IMR-90 (cell line): ENCODE measurements at regions not wholly inside any gene's neighbourhood (a gene's known extent, or its start where the extent isn't known, plus 50 kb on each side); places are given as distances from the start of the nearest gene placed in this dataset.

Experiments
- ATAC-seq: fragments of 200-7000 bp; cut with Tn5 transposase; 2 replicates; pipeline ENCODE4 v1.9.1; 2020; ENCODE audit warnings: low read depth, mild to moderate bottlenecking, moderate library complexity
- BruUV-seq: library from RNA; stranded (reverse); fragments of 400-500 nt; replicated peaks from 2 replicates; lab custom pipeline; 2021; lab: Mats Ljungman, UMichigan
- CTCF ChIA-PET: fragments of 300-600 bp; formaldehyde crosslinking; extraction: SDS; loops from one replicate; lab custom pipeline; 2021; ENCODE audit warnings: antibody characterized with exemption; lab: Yijun Ruan, JAX
- POLR2A ChIA-PET: fragments of 300-600 bp; sonication (Branson Sonifier 250); formaldehyde crosslinking; loops from one replicate; lab custom pipeline; 2022; ENCODE audit warnings: antibody characterized with exemption; ENCODE audit not compliant: unreplicated experiment; lab: Charles Lee
- DNase-seq: peaks from one replicate; pipeline ENCODE4 v3.0.0; 2013
- H2AFZ ChIP-seq: replicated peaks from 2 replicates; pipeline ENCODE3; 2013; ENCODE audit warnings: low read length, mild to moderate bottlenecking; ENCODE audit not compliant: poor library complexity
- H2AK5ac ChIP-seq: 2 replicates; pipeline ENCODE4 v1.6.1; 2013; ENCODE audit warnings: low read depth, low read length, inconsistent platforms
- H2AK9ac ChIP-seq: replicated peaks from 2 replicates; pipeline ENCODE3; 2013; ENCODE audit warnings: mild to moderate bottlenecking, low read depth, low read length, moderate library complexity; ENCODE audit not compliant: poor library complexity
- H2BK120ac ChIP-seq: 2 replicates; pipeline ENCODE4 v1.6.1; 2013; ENCODE audit warnings: low read depth, low read length, inconsistent platforms
- H2BK15ac ChIP-seq: 3 replicates; pipeline ENCODE4 v1.6.1; 2013; ENCODE audit warnings: low read depth, low read length, inconsistent platforms
- H2BK20ac ChIP-seq: 2 replicates; pipeline ENCODE4 v1.6.1; 2013; ENCODE audit warnings: low read depth, mild to moderate bottlenecking, inconsistent platforms, low read length, moderate library complexity
- H2BK5ac ChIP-seq: 2 replicates; pipeline ENCODE4 v1.6.1; 2013; ENCODE audit warnings: mild to moderate bottlenecking, low read depth, low read length, inconsistent platforms; ENCODE audit not compliant: poor library complexity, severe bottlenecking
- H3K14ac ChIP-seq: replicated peaks from 2 replicates; pipeline ENCODE4 v1.6.1; 2013; ENCODE audit warnings: low read depth, low read length, inconsistent platforms
- H3K18ac ChIP-seq: 2 replicates; pipeline ENCODE4 v1.6.1; 2013; ENCODE audit warnings: low read depth, low read length, control low read depth
- H3K23ac ChIP-seq: 2 replicates; pipeline ENCODE4 v1.6.1; 2013; ENCODE audit warnings: low read depth, low read length, inconsistent platforms
- H3K27ac ChIP-seq: 2 replicates; pipeline ENCODE4 v1.5.1; 2013; ENCODE audit warnings: mild to moderate bottlenecking, control low read depth, low read length; ENCODE audit not compliant: insufficient read depth
- H3K27me3 ChIP-seq: 2 replicates; pipeline ENCODE4 v1.6.1; 2013; ENCODE audit warnings: low read length; ENCODE audit not compliant: control insufficient read depth, insufficient read depth
- H3K36me3 ChIP-seq: 2 replicates; pipeline ENCODE4 v1.6.1; 2013; ENCODE audit warnings: low read length, mixed read lengths; ENCODE audit not compliant: control insufficient read depth, insufficient read depth
- H3K4ac ChIP-seq: 2 replicates; pipeline ENCODE4 v1.6.1; 2013; ENCODE audit warnings: low read depth, low read length, inconsistent platforms
- H3K4me1 ChIP-seq: 2 replicates; pipeline ENCODE4 v1.6.1; 2013; ENCODE audit warnings: low read length, mixed read lengths; ENCODE audit not compliant: control insufficient read depth, insufficient read depth
- H3K4me2 ChIP-seq: 2 replicates; pipeline ENCODE4 v1.6.1; 2013; ENCODE audit warnings: low read depth, mild to moderate bottlenecking, control low read depth, low read length, moderate library complexity
- H3K4me3 ChIP-seq: 2 replicates; pipeline ENCODE4 v1.5.1; 2013; ENCODE audit warnings: low read depth, mild to moderate bottlenecking, control low read depth, low read length, moderate library complexity; ENCODE audit not compliant: insufficient read depth
- H3K56ac ChIP-seq: 2 replicates; pipeline ENCODE4 v1.6.1; 2013; ENCODE audit warnings: low read length, inconsistent platforms; ENCODE audit not compliant: insufficient read depth; ENCODE audit errors: extremely low read depth
- H3K79me1 ChIP-seq, 2 experiments: 2 replicates each; pipeline ENCODE4 v1.6.1; 2013; ENCODE audit warnings: low read length in 2 of 2, inconsistent platforms in 1 of 2, low read depth in 1 of 2
- H3K9ac ChIP-seq: 2 replicates; pipeline ENCODE4 v1.6.1; 2013; ENCODE audit warnings: low read depth, low read length, control low read depth
- H3K9me1 ChIP-seq: 2 replicates; pipeline ENCODE4 v1.6.1; 2013; ENCODE audit warnings: low read length, inconsistent platforms; ENCODE audit not compliant: insufficient read depth
- H3K9me3 ChIP-seq: 2 replicates; pipeline ENCODE4 v1.6.1; 2013; ENCODE audit warnings: low read length; ENCODE audit not compliant: control insufficient read depth, insufficient read depth
- H4K20me1 ChIP-seq: 2 replicates; pipeline ENCODE4 v1.6.1; 2013; ENCODE audit warnings: low read length, inconsistent platforms; ENCODE audit not compliant: insufficient read depth
- H4K5ac ChIP-seq: 2 replicates; pipeline ENCODE4 v1.6.1; 2013; ENCODE audit warnings: mild to moderate bottlenecking, low read depth, low read length, control low read depth
- H4K8ac ChIP-seq, 2 experiments: 2 replicates each; pipeline ENCODE4 v1.6.1; 2013; ENCODE audit warnings: low read depth in 2 of 2, low read length in 2 of 2, control low read depth in 1 of 2, inconsistent platforms in 1 of 2
- H4K91ac ChIP-seq: 2 replicates; pipeline ENCODE4 v1.6.1; 2013; ENCODE audit warnings: low read depth, low read length, inconsistent platforms; ENCODE audit not compliant: insufficient read depth
- BHLHE40 ChIP-seq: fragments of 150-350 bp; IDR thresholded peaks from 2 replicates; pipeline ENCODE4 v1.6.1; 2016; ENCODE audit warnings: mild to moderate bottlenecking, low read depth, low read length
- CEBPB ChIP-seq: IDR thresholded peaks from 2 replicates; pipeline ENCODE4 v1.6.1; 2012; ENCODE audit warnings: low read depth, low read length, improper control_type of control experiment
- CHD1 ChIP-seq: IDR thresholded peaks from 2 replicates; pipeline ENCODE4 v1.6.1; 2012; ENCODE audit warnings: low read depth, low read length, improper control_type of control experiment
- FOS ChIP-seq: fragments of 150-350 bp; IDR thresholded peaks from 2 replicates; pipeline ENCODE4 v1.6.1; 2016; ENCODE audit warnings: low read depth, low read length
- MAFK ChIP-seq: IDR thresholded peaks from 2 replicates; pipeline ENCODE4 v1.6.1; 2012; ENCODE audit warnings: low read depth, low read length, improper control_type of control experiment
- MAZ ChIP-seq: IDR thresholded peaks from 2 replicates; pipeline ENCODE4 v1.6.1; 2012; ENCODE audit warnings: low read depth, mild to moderate bottlenecking, low read length, improper control_type of control experiment, moderate library complexity, borderline replicate concordance
- MXI1 ChIP-seq: IDR thresholded peaks from 2 replicates; pipeline ENCODE4 v1.6.1; 2012; ENCODE audit warnings: low read depth, mild to moderate bottlenecking, low read length, moderate library complexity, borderline replicate concordance
- NFE2L2 ChIP-seq: fragments of 150-350 bp; IDR thresholded peaks from 2 replicates; pipeline ENCODE4 v1.6.1; 2016; ENCODE audit warnings: low read depth, mild to moderate bottlenecking, low read length
- POLR2A ChIP-seq: IDR thresholded peaks from 2 replicates; pipeline ENCODE4 v1.6.1; 2012; ENCODE audit warnings: mild to moderate bottlenecking, low read depth, low read length
- RAD21 ChIP-seq: IDR thresholded peaks from 2 replicates; pipeline ENCODE4 v1.6.1; 2012; ENCODE audit warnings: low read length, improper control_type of control experiment
- RCOR1 ChIP-seq: IDR thresholded peaks from 2 replicates; pipeline ENCODE4 v1.6.1; 2012; ENCODE audit warnings: mild to moderate bottlenecking, low read length, improper control_type of control experiment; ENCODE audit not compliant: insufficient replicate concordance
- RFX5 ChIP-seq: IDR thresholded peaks from 2 replicates; pipeline ENCODE4 v1.8.0; 2012; ENCODE audit warnings: low read depth, mild to moderate bottlenecking, low read length, moderate library complexity
- SMC3 ChIP-seq: fragments of 150-350 bp; IDR thresholded peaks from 2 replicates; pipeline ENCODE4 v1.6.1; 2016; ENCODE audit warnings: low read depth, mild to moderate bottlenecking, antibody characterized with exemption, low read length, moderate library complexity
- WGBS, 2 experiments: methylation state at CpG; one replicate each; pipeline versions ENCODE4 v1.1.5 to v1.1.7; 2013; ENCODE audit warnings: missing lambda C conversion rate in 2 of 2; ENCODE audit not compliant: insufficient read length in 1 of 2; ENCODE audit errors: extremely low coverage in 2 of 2; 5-methylcytosine and 5-hydroxymethylcytosine counted together
- dilution Hi-C: fragments of 300-500 bp; cut with HindIII; formaldehyde crosslinking; loops from one replicate; pipeline ENCODE4 v1.14.3; 2018; ENCODE audit warnings: low sequenced_read_pairs; ENCODE audit not compliant: unreplicated experiment
- in situ Hi-C: fragments of 300-500 bp; cut with MboI; formaldehyde crosslinking; loops from 3 replicates; pipeline ENCODE4 v1.14.3; 2019; ENCODE audit warnings: low sequenced_read_pairs, inconsistent platforms, mixed read lengths
- intact Hi-C: fragments of 100-400 bp; cut with micrococcal nuclease; formaldehyde crosslinking; loops from 2 replicates; pipeline ENCODE4 v1.10.0; 2022
- TF ChIP-seq, protein P1 (sequence below): fragments of 150-350 bp; IDR thresholded peaks from 2 replicates; pipeline ENCODE4 v1.6.1; 2016; ENCODE audit warnings: low read depth, mild to moderate bottlenecking, low read length, moderate library complexity, borderline replicate concordance
- TF ChIP-seq, protein P2 (sequence below): fragments of 150-350 bp; IDR thresholded peaks from 2 replicates; pipeline ENCODE4 v1.6.1; 2017; ENCODE audit warnings: mild to moderate bottlenecking, antibody characterized with exemption, low read length, low read depth
- TF ChIP-seq, protein P3 (sequence below): conservative IDR thresholded peaks from 2 replicates; pipeline ENCODE4 v1.5.1; 2012; ENCODE audit warnings: mild to moderate bottlenecking, low read depth, low read length, improper control_type of control experiment

DNA sequence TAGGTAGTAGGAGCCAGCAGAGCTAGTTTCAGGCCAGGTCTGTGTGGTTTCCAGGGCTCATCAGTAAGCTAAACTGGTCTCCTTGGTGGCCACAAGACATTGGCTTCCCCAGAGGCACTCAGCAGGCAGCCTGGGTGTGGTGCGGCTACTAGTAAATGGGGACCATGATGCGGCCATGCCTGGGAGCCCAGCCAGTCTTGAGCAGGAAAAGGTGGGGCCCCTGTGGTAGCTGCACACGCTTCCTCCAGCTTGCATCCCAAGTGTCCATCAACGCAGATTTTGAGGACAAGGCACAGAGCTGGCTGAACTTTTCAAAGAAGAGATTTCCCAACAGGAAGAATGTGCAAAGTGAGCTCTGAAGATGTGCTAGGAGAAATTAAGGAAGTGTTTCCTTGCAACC, 107.4 kb upstream of the NAA20 start:
- WGBS, 2 experiments = 87% methylated on average over 3 of the region's 4 CpGs; no CpG with 5 or more reads in 1 of the 2 experiments
- H3K4me1 ChIP-seq = no peaks in the 10 kb centered on the region; the same call in 1 of the 2 replicates
- no peak overlapping the region for H3K56ac ChIP-seq
- ChIA-PET CTCF (interaction anchor here (0.7 kb wide), 1 partner anchor 90 kb away, joined by 3 read pairs; no protein-coding TSS in a partner anchor), POLR2A (no interaction called here)
- H3K4me2 ChIP-seq = no peak overlapping the region
- H4K8ac ChIP-seq = no peak overlapping the region
- no peak overlapping the region for H2BK120ac ChIP-seq
- no peak overlapping the region for H3K23ac ChIP-seq
- H4K5ac ChIP-seq = no peak overlapping the region
- no peak overlapping the region for H3K18ac ChIP-seq
- H4K20me1 ChIP-seq = peaks cover 64% of the 10 kb centered on the region
- no peak overlapping the region for H2BK5ac ChIP-seq
- no peak for ATAC-seq
- no peaks in the 10 kb centered on the region for H3K9me3 ChIP-seq
- no peak overlapping the region for H3K4me3 ChIP-seq
- H3K4ac ChIP-seq = no peak overlapping the region
- peaks cover 27% of the 10 kb centered on the region for H3K9me1 ChIP-seq
- H3K14ac ChIP-seq = no peak overlapping the region
- DNase-seq = no peak
- intact Hi-C loops (loop anchor here (10.0 kb wide), 1 partner anchor 685 kb away; no protein-coding TSS in a partner anchor), in situ Hi-C loops (no loop called here), dilution Hi-C loops (no loop called here)
- no peak overlapping the region for H2AFZ ChIP-seq
- no peaks in the 10 kb centered on the region for H3K27me3 ChIP-seq
- peaks cover 43 to 86% of the 10 kb centered on the region in 2 experiments for H3K79me1 ChIP-seq
- TF ChIP-seq, protein P1, sequence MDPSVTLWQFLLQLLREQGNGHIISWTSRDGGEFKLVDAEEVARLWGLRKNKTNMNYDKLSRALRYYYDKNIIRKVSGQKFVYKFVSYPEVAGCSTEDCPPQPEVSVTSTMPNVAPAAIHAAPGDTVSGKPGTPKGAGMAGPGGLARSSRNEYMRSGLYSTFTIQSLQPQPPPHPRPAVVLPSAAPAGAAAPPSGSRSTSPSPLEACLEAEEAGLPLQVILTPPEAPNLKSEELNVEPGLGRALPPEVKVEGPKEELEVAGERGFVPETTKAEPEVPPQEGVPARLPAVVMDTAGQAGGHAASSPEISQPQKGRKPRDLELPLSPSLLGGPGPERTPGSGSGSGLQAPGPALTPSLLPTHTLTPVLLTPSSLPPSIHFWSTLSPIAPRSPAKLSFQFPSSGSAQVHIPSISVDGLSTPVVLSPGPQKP = no peak
- TF ChIP-seq MXI1 (no peak), RCOR1 (no peak), RFX5 (no peak), BHLHE40 (no peak), MAZ (no peak), MAFK (no peak), CHD1 (no peak), POLR2A (no peak), FOS (no peak), RAD21 (no peak), SMC3 (no peak), NFE2L2 (no peak), CEBPB (no peak)
- TF ChIP-seq, protein P2, sequence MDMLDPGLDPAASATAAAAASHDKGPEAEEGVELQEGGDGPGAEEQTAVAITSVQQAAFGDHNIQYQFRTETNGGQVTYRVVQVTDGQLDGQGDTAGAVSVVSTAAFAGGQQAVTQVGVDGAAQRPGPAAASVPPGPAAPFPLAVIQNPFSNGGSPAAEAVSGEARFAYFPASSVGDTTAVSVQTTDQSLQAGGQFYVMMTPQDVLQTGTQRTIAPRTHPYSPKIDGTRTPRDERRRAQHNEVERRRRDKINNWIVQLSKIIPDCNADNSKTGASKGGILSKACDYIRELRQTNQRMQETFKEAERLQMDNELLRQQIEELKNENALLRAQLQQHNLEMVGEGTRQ = no peak
- TF ChIP-seq, protein P3, sequence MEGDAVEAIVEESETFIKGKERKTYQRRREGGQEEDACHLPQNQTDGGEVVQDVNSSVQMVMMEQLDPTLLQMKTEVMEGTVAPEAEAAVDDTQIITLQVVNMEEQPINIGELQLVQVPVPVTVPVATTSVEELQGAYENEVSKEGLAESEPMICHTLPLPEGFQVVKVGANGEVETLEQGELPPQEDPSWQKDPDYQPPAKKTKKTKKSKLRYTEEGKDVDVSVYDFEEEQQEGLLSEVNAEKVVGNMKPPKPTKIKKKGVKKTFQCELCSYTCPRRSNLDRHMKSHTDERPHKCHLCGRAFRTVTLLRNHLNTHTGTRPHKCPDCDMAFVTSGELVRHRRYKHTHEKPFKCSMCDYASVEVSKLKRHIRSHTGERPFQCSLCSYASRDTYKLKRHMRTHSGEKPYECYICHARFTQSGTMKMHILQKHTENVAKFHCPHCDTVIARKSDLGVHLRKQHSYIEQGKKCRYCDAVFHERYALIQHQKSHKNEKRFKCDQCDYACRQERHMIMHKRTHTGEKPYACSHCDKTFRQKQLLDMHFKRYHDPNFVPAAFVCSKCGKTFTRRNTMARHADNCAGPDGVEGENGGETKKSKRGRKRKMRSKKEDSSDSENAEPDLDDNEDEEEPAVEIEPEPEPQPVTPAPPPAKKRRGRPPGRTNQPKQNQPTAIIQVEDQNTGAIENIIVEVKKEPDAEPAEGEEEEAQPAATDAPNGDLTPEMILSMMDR = no peak
- no peak overlapping the region for H4K91ac ChIP-seq
- H3K9ac ChIP-seq = no peak overlapping the region
- no peak overlapping the region for H3K27ac ChIP-seq
- H3K36me3 ChIP-seq = peaks cover 18% of the 10 kb centered on the region
- no TSS peak for BruUV-seq
- no peak overlapping the region for H2AK9ac ChIP-seq
- H2BK20ac ChIP-seq = no peak overlapping the region
- no peak overlapping the region for H2AK5ac ChIP-seq
- no peak overlapping the region for H2BK15ac ChIP-seq
